GM23338 (cell line): ENCODE measurements at regions not wholly inside any gene's neighbourhood (a gene's known extent, or its start where the extent isn't known, plus 50 kb on each side); places are given as distances from the start of the nearest gene placed in this dataset.

Source experiments
- ATAC-seq: fragments of 200-7000 bp; cut with Tn5 transposase; 3 replicates; pipeline ENCODE4 v1.9.1; 2020
- DNase-seq: peaks from one replicate; pipeline ENCODE4 v3.0.0-alpha.2; 2015; ENCODE audit warnings: low spot score
- H2AFZ ChIP-seq: fragments of 200-600 bp; sonication (generic); 2 replicates; pipeline ENCODE4 v1.8.0; 2016; ENCODE audit warnings: antibody characterized with exemption, mild to moderate bottlenecking, moderate library complexity
- H3F3A ChIP-seq: fragments of 200-600 bp; sonication (generic); replicated peaks from 2 replicates; pipeline ENCODE4 v1.8.0; 2017; ENCODE audit warnings: antibody characterized with exemption, mixed run types, low read depth
- H3K27ac ChIP-seq: fragments of 200-600 bp; sonication (generic); 2 replicates; pipeline ENCODE4 v1.6.1; 2016; ENCODE audit warnings: low read depth
- H3K27me3 ChIP-seq: fragments of 200-600 bp; sonication (generic); 2 replicates; pipeline ENCODE4 v1.8.0; 2016; ENCODE audit warnings: mild to moderate bottlenecking, mixed run types, moderate library complexity; ENCODE audit not compliant: insufficient read depth
- H3K36me3 ChIP-seq: fragments of 200-600 bp; sonication (generic); 2 replicates; pipeline ENCODE4 v1.8.0; 2016; ENCODE audit warnings: mild to moderate bottlenecking; ENCODE audit not compliant: insufficient read depth
- H3K4me1 ChIP-seq: fragments of 200-600 bp; sonication (generic); 2 replicates; pipeline ENCODE4 v1.8.0; 2016; ENCODE audit warnings: mild to moderate bottlenecking, moderate library complexity; ENCODE audit not compliant: insufficient read depth
- H3K4me2 ChIP-seq: fragments of 200-600 bp; sonication (generic); 2 replicates; pipeline ENCODE4 v1.7.1; 2017; ENCODE audit warnings: mixed run types
- H3K4me3 ChIP-seq: fragments of 200-600 bp; sonication (generic); 2 replicates; pipeline ENCODE4 v1.6.1; 2016; ENCODE audit warnings: mixed run types
- H3K79me2 ChIP-seq: fragments of 200-600 bp; sonication (generic); replicated peaks from 2 replicates; pipeline ENCODE4 v1.8.0; 2017; ENCODE audit warnings: mild to moderate bottlenecking; ENCODE audit not compliant: insufficient read depth
- H3K9me2 ChIP-seq: fragments of 200-600 bp; sonication (generic); 2 replicates; pipeline ENCODE4 v1.8.0; 2017; ENCODE audit not compliant: insufficient read depth
- H4K20me1 ChIP-seq: fragments of 200-600 bp; sonication (generic); replicated peaks from 2 replicates; pipeline ENCODE4 v1.8.0; 2017; ENCODE audit warnings: mild to moderate bottlenecking; ENCODE audit not compliant: insufficient read depth
- H3K27ac Mint-ChIP-seq: 2 replicates; pipeline ENCODE4 v1.8.0; 2020; ENCODE audit warnings: inconsistent platforms, mild to moderate bottlenecking, moderate library complexity, mixed read lengths
- H3K27me3 Mint-ChIP-seq: 3 replicates; pipeline ENCODE4 v1.8.0; 2022; ENCODE audit warnings: low read depth, mild to moderate bottlenecking, moderate library complexity, mixed read lengths, inconsistent platforms; ENCODE audit not compliant: insufficient read depth, poor library complexity
- H3K36me3 Mint-ChIP-seq: 3 replicates; pipeline ENCODE4 v1.8.0; 2021; ENCODE audit warnings: low read depth, mild to moderate bottlenecking, inconsistent platforms, moderate library complexity, mixed read lengths
- H3K4me1 Mint-ChIP-seq: 3 replicates; pipeline ENCODE4 v1.8.0; 2020; ENCODE audit warnings: mild to moderate bottlenecking, inconsistent platforms, mixed read lengths
- H3K4me3 Mint-ChIP-seq: 3 replicates; pipeline ENCODE4 v1.8.0; 2021; ENCODE audit warnings: moderate library complexity, mild to moderate bottlenecking, inconsistent platforms, mixed read lengths
- H3K9me3 Mint-ChIP-seq: 3 replicates; pipeline ENCODE4 v1.8.0; 2020; ENCODE audit warnings: moderate library complexity, mild to moderate bottlenecking, inconsistent platforms, mixed read lengths
- CREB1 ChIP-seq: fragments of 250-450 bp; sonication (Bioruptor Pico); IDR thresholded peaks from 2 replicates; pipeline ENCODE4 v1.5.0; 2020; ENCODE audit warnings: low read depth, mild to moderate bottlenecking, moderate library complexity
- REST ChIP-seq: IDR thresholded peaks from one replicate; pipeline ENCODE4 v1.6.1; 2018; ENCODE audit warnings: antibody characterized with exemption; ENCODE audit not compliant: unreplicated experiment
- STAT1 ChIP-seq: IDR thresholded peaks from one replicate; pipeline ENCODE4 v1.6.1; 2016; ENCODE audit warnings: antibody characterized with exemption; ENCODE audit not compliant: unreplicated experiment
- ZNF462 ChIP-seq: fragments of 250-450 bp; sonication (Bioruptor Pico); IDR thresholded peaks from 2 replicates; pipeline ENCODE4 v1.5.0; 2020; ENCODE audit warnings: mild to moderate bottlenecking, moderate library complexity

- Mint-ChIP-seq H3K9me3 (no peaks in the 10 kb centered on the region), H3K4me1 (peaks cover 7% of the 10 kb centered on the region), H3K4me3 (no peak overlapping the region), H3K27me3 (peaks cover 5% of the 10 kb centered on the region), H3K27ac (no peak overlapping the region), H3K36me3 (no peaks in the 10 kb centered on the region)
- no peaks in the 10 kb centered on the region for H3K4me1 ChIP-seq
- no peak for ATAC-seq
- H4K20me1 ChIP-seq, result no peaks in the 10 kb centered on the region
- H3K79me2 ChIP-seq, result no peaks in the 10 kb centered on the region
- no peaks in the 10 kb centered on the region for H3F3A ChIP-seq
- H3K36me3 ChIP-seq, result no peaks in the 10 kb centered on the region
- peaks cover 6% of the 10 kb centered on the region; the same call in 1 of the 2 replicates for H3K9me2 ChIP-seq
- DNase-seq, result no peak
- TF ChIP-seq STAT1, result no peak
- TF ChIP-seq CREB1 (CRISPR knock-in tag), result no peak
- no peak for TF ChIP-seq REST
- no peak for TF ChIP-seq ZNF462 (CRISPR knock-in tag)
- H3K27me3 ChIP-seq, result no peaks in the 10 kb centered on the region
- no peak overlapping the region for H3K4me2 ChIP-seq
- no peak overlapping the region for H3K4me3 ChIP-seq
- H2AFZ ChIP-seq, result no peak overlapping the region
- H3K27ac ChIP-seq, result no peak overlapping the region
These were observed 297.2 kb downstream of the MED10 start for GRCh38 chr5:6080930-6081726.
